HG03575 (cell line): ENCODE measurements at regions not wholly inside any gene's neighbourhood (a gene's known extent, or its start where the extent isn't known, plus 50 kb on each side); places are given as distances from the start of the nearest gene placed in this dataset.

ENCODE experiments used
- ATAC-seq: cut with Tn5 transposase; IDR thresholded peaks from one replicate; pipeline ENCODE4 v1.9.1; 2021; ENCODE audit not compliant: unreplicated experiment, insufficient number of reproducible peaks, low FRiP score; ENCODE audit errors: extremely low read depth

DNA sequence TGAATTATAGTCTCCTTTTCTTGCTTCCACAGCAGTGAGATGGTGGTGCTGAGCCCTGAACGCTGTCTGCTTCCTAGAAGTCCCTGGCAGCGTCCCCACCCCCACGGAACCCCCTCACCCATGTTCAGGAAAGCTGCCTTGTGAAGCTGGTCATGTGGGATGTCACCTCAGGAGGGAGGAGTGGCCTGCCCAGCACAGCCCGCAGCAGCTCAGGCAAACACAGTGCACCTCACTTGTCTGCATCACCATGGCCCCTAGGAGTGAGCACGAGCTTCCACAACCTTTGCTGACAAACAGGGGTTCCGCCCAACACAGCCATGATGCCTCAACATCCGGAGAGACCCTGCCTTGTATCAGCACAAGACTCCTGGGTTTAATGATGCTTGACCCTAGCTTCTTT is 508.9 kb downstream of the RPS24 start:
- no peak for ATAC-seq

DNA sequence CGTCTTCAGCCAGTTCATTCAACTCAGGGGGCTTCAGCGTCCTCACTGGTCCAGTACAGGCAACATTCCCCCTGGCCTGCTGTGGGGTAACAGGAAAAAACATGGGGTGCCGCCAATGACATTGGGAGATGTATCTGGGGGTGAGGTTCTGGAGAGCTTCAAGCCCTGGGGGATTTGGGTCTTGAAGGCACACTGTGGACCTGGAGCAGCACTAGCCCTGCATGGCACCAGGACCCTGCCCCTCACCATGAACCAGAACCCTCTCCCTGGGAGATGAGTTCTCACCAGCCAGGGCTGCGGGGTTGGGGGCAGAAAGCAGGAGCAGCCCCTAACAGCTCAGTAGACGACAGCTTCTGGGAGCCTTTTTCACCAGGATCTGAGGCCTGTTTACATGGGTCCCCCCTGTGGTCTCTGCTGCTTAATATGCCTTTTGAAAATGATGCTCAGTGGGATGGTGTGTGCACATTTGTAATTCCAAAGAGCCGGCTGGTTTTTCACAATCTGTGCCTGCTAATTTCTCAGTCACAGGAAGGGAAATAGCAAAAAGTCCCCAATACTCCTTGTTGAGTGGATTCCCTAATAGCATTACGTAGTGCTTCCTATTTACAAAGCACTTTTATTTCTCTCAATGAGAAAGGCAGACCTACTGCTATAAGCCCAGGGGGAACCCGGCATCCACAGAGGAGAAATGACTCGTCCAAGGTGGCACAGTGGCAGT is 509.5 kb downstream of the RPS24 start:
- ATAC-seq = no peak

DNA sequence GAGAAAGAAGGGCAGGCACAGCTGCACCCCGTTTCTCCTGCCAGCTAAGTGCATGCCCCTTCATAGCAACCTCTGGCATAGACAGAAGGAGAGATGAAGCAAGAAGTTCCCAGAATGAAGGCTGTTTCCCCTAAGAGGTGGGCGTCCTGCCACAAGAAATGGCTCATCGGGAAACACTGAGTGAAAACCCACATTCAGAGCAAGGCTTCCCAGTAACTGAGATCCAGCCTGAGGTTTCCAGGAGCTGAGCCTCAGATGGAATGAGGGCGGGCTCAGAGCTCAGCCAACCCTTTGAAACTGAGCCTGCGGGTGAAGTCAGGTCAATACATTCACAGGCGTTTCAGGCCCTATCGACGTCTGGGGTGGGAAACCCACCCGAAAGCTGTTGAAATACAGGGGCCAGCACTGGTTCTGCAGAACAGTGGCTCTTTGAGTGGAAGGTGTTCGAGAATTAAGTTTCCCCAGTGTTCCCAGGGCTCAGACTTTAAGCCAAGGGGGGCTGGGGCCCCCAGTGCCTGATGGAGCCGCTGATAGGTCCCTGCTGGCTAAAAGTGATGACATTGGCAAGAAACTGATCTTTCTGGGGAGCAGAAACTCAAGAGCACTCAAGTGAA is 510.2 kb downstream of the RPS24 start:
- ATAC-seq = no peak

GRCh38 chr10:78544423-78545090 is 510.9 kb downstream of the RPS24 start:
- no peak for ATAC-seq

GRCh38 chr10:78545756-78546155 is 512.1 kb downstream of the RPS24 start:
- ATAC-seq = no peak

- no peak for ATAC-seq
These were observed 513.7 kb downstream of the RPS24 start for GRCh38 chr10:78547397-78547796.

- ATAC-seq = no peak
These were observed 514.2 kb downstream of the RPS24 start for GRCh38 chr10:78547905-78548304.

DNA sequence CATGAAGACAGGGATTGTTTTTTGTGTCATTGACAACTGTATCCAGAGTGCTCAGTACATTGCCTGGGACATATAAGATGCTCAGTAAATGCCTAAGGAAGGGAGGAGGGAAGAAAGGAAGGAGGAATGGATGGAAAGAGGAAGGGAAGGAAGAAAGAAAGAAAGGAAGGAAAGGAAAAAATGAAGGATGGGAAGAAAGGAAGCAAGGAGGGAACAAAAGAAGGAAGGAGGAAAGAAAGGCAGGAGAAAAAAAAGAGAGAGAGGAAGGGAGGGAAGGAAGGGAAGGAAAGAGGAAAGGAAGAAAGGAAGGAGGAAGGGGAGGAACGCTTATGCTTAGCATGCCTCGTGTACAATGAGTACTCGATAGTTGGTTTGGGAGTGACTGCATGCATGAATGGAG is 514.7 kb downstream of the RPS24 start:
- no peak for ATAC-seq

GRCh38 chr10:78549140-78549935 is 515.7 kb downstream of the RPS24 start:
- ATAC-seq = no peak

DNA sequence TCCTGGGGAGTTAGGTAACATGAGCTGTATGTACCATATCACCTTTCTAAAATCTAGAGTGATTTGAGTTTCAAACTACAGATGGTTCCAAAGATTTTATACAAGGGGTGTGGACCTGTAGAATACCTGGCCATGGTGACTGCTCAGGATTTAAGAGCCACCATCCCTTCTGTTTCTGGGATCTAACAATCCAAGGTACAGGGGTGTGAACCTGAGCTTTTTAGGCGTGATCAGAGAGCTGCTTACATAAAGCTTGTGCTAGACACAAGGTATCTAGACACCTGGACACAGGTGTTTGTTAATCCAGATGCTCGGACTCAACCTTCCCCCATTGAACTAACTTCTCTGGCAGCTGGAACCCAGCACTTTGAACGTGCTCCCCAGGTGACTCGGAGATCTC is 516.4 kb downstream of the RPS24 start:
- no peak for ATAC-seq

GRCh38 chr10:78550716-78551115 is 517.1 kb downstream of the RPS24 start:
- ATAC-seq = no peak

DNA sequence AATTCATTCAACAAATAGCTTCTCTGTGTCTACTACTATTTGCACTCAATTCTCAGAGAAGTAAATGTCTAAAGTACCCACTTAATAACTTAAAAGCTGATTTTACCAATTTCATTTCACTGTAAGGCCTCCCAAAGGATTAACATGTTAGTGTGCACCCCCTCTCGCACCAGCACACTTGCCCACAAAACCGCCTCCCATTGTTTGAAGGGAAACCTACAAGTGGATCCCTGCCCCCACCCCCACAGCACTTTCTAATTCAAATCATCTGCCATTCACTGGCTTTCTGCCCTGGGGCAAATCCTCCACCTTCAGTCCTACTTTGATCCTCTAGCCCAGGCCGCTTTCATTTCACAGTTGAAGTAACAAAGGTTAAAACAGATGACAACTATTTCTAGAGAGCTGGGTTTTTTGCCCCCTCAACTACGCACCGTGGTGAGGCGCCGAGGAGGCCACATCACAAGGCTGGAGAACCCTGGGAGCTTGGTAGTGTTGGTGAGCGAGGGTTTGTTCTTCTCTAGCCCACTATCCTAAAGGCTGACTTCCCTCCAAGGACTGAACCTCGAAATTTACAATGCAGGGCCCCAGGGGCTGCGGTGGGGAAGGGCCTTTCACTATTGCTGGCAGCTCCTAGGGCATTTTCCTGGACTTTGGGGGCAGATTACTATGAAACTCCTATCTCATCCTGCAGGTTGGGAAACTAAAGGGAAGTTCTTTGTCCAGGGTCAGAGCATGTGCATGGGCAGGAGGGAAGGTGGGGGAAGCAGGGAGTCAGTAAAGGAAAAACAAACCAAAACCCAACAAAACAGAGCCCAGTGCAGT is 517.4 kb upstream of the ZMIZ1 start:
- no peak for ATAC-seq

DNA sequence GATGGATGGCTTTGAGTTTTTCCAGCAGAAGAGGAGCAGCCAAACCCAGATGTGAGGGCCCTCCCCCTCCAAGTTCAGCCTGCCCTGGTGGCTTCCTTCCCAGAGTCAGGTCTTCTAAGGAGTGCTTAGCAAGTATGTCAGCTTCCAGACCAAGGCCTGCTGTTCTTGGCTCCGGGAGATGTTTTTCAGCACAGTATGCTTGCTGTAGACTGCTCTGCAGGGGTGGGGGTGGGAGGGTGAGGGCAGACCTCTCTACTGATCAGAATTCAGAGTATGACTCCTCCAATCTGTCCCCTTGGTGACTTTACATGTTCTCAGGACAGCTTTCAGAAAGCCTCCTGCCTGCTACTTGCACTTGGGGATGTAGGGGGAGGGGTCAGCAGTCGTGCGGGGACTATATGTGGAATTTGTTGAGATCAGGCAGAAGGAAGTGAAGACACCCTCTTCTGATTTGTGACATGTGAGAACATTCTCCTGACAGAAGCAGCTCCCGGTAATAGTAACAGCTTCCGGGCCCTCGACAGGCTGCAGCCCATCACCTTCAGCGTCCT is 516.4 kb upstream of the ZMIZ1 start:
- no peak for ATAC-seq

DNA sequence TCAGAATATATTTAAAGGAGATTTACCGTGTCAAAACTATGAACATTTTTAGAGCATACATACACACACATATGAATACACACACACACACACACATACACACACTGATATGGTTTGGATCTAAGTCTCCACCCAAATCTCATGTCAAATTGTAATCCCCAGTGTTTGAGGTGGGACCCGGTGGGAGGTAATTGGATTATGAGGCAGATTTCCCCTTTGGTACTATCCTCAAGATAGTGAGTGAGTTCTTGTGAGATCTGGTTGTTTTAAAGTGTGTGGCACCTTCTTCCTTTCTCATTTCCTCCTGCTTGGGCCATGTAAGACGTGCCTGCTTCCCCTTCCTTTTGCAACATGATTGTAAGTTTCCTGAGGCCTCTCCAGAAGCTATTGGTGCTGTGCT is 515.0 kb upstream of the ZMIZ1 start:
- no peak for ATAC-seq

- no peak for ATAC-seq
These were observed 513.6 kb upstream of the ZMIZ1 start for GRCh38 chr10:78555128-78555527.

DNA sequence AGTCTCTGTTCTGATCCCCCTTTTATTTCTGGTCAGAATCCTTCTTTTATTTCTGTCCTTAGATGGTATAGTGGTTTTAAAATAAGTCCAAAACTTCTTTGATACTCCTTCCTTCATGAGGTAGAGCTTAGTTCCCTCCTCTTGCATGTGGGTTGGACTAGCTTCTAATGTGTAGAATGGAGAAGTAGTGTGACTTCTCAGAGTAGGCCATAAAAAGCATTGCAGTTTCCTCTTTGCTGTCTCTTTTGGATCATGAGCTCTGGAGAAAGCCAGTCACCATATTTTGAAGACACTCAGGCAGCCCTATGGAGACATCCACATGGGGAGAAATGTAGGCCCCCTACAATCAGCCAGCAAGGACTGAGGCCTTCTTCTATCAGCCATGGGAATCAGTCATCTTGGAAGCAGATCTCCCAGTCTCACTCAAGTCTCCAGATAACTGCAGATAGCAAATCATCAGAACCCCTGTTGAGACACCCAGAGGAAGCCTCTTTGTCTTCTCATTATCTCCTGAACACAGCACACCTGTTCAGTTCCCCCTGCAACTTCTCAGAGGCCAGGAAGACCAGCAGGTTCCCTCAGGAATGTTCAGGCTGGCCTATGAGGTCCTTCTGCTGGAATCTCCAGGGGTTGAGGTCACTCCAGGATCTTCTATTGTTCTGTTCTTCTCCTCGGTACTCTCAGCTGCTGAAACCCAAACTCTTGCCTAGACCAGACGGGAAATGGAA is 511.9 kb upstream of the ZMIZ1 start:
- no peak for ATAC-seq

GRCh38 chr10:78557433-78557925 is 511.3 kb upstream of the ZMIZ1 start:
- no peak for ATAC-seq
